ENCODE measurements at regions not wholly inside any gene's neighbourhood (a gene's known extent, or its start where the extent isn't known, plus 50 kb on each side); places are given as distances from the start of the nearest gene placed in this dataset.

DNA sequence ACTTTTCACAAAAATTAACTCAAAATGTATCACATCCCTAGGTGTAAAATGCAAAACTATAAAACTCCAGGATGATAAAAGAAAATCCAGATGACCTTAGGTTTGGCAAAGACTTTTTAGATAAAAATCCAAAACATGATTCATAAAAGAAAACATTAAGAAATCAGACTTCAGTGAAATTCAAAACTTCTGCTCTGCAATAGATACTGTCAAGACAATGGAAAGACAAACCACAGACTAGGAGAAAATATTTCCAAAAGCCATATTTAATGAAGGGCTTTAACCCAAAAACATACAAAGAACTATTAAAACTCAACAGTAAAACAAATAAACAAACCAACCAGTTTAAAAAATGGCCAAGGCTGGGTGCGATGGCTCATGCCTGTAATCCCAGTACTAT lies 173.6 kb upstream of the SPOPL start:
- TF ChIP-seq EZH2 (IDR thresholded peaks at IDR 0.05; ENCODE audit: borderline replicate concordance, low read depth, low read length, severe bottlenecking) = no peak
- TF ChIP-seq, protein P1, sequence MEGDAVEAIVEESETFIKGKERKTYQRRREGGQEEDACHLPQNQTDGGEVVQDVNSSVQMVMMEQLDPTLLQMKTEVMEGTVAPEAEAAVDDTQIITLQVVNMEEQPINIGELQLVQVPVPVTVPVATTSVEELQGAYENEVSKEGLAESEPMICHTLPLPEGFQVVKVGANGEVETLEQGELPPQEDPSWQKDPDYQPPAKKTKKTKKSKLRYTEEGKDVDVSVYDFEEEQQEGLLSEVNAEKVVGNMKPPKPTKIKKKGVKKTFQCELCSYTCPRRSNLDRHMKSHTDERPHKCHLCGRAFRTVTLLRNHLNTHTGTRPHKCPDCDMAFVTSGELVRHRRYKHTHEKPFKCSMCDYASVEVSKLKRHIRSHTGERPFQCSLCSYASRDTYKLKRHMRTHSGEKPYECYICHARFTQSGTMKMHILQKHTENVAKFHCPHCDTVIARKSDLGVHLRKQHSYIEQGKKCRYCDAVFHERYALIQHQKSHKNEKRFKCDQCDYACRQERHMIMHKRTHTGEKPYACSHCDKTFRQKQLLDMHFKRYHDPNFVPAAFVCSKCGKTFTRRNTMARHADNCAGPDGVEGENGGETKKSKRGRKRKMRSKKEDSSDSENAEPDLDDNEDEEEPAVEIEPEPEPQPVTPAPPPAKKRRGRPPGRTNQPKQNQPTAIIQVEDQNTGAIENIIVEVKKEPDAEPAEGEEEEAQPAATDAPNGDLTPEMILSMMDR (IDR thresholded peaks at IDR 0.05; ENCODE audit: borderline replicate concordance, extremely low read depth, low read length, poor library complexity, severe bottlenecking) = no peak
